GM19035 (cell line): ENCODE measurements at regions not wholly inside any gene's neighbourhood (a gene's known extent, or its start where the extent isn't known, plus 50 kb on each side); places are given as distances from the start of the nearest gene placed in this dataset.
"Not testable (repeated sequence)": the region's sequence is repeated elsewhere in the genome, so short reads cannot be mapped to it uniquely, and the experiment has no call there.

ENCODE experiments used
- ATAC-seq: cut with Tn5 transposase; IDR thresholded peaks from one replicate; pipeline ENCODE4 v1.9.1; 2021; ENCODE audit not compliant: unreplicated experiment

- no peak for ATAC-seq
These were observed 56.3 kb upstream of the SPEF2 start for GRCh38 chr5:35561396-35561795.

- no peak for ATAC-seq
These were observed 59.9 kb upstream of the SPEF2 start for GRCh38 chr5:35557748-35558147.

GRCh38 chr5:35557199-35557598 lies 60.5 kb upstream of the SPEF2 start:
- no peak for ATAC-seq

GRCh38 chr5:35554016-35554415 lies 63.6 kb upstream of the SPEF2 start:
- no peak for ATAC-seq

GRCh38 chr5:35545190-35545589 lies 72.5 kb upstream of the SPEF2 start:
- ATAC-seq, result no peak

GRCh38 chr5:35543408-35543807 lies 74.3 kb upstream of the SPEF2 start:
- no peak for ATAC-seq

GRCh38 chr5:35540002-35540401 lies 77.7 kb upstream of the SPEF2 start:
- ATAC-seq, result no peak

- ATAC-seq, result no peak
These were observed 79.3 kb upstream of the SPEF2 start for GRCh38 chr5:35538198-35538931.

- ATAC-seq, result no peak
These were observed 84.5 kb upstream of the SPEF2 start for GRCh38 chr5:35533156-35533555.

GRCh38 chr5:35531553-35531952 lies 86.1 kb upstream of the SPEF2 start:
- ATAC-seq, result not testable (repeated sequence)

- ATAC-seq, result peak; percentile 88
These were observed 99.6 kb upstream of the SPEF2 start for GRCh38 chr5:35518104-35518503.

- no peak for ATAC-seq
These were observed 101.4 kb upstream of the SPEF2 start for GRCh38 chr5:35516271-35516670.

- ATAC-seq, result no peak
These were observed 104.1 kb upstream of the SPEF2 start for GRCh38 chr5:35513612-35514011.

- no peak for ATAC-seq
These were observed 115.5 kb upstream of the SPEF2 start for GRCh38 chr5:35502206-35502605.

- no peak for ATAC-seq
These were observed 128.9 kb upstream of the SPEF2 start for GRCh38 chr5:35488791-35489190.

- ATAC-seq, result no peak
These were observed 129.6 kb upstream of the SPEF2 start for GRCh38 chr5:35488055-35488454.

- no peak for ATAC-seq
These were observed 130.2 kb upstream of the SPEF2 start for GRCh38 chr5:35487233-35488025.

GRCh38 chr5:35485487-35485886 lies 132.2 kb upstream of the SPEF2 start:
- no peak for ATAC-seq

- ATAC-seq, result no peak
These were observed 133.4 kb upstream of the SPEF2 start for GRCh38 chr5:35484241-35484640.

GRCh38 chr5:35483780-35484179 lies 133.9 kb upstream of the SPEF2 start:
- ATAC-seq, result no peak

- ATAC-seq, result no peak
These were observed 134.5 kb upstream of the SPEF2 start for GRCh38 chr5:35483191-35483590.

GRCh38 chr5:35482167-35482755 lies 135.4 kb upstream of the SPEF2 start:
- ATAC-seq, result no peak
